Activated T-helper 1 cell treated with anti-CD3 and anti-CD28 coated beads, Interleukin-2, amount 50 U/mL, for 16 hours (primary cell): ENCODE measurements at regions not wholly inside any gene's neighbourhood (a gene's known extent, or its start where the extent isn't known, plus 50 kb on each side); places are given as distances from the start of the nearest gene placed in this dataset.

ENCODE experiments used
- DNase-seq, 2 donors: peaks; one replicate each; pipeline ENCODE4 v3.0.0-alpha.2; 2020; ENCODE audit warnings: low read depth in 1 of 2, low spot score in 1 of 2

- no peak for DNase-seq
Observed at GRCh38 chr2:234134496-234134895, 84.0 kb downstream of the SPP2 start.

- DNase-seq = no peak
Observed at GRCh38 chr2:234133004-234133403, 82.5 kb downstream of the SPP2 start.

- DNase-seq = no peak
Observed at GRCh38 chr2:234130777-234131181, 80.3 kb downstream of the SPP2 start.

- DNase-seq = no peak
Observed at GRCh38 chr2:234128606-234129005, 78.1 kb downstream of the SPP2 start.
